ENCODE measurements at regions not wholly inside any gene's neighbourhood (a gene's known extent, or its start where the extent isn't known, plus 50 kb on each side); places are given as distances from the start of the nearest gene placed in this dataset.

- DNase-seq, result peak; percentile 20
- ATAC-seq (ENCODE audit: low read depth in 2 of 2), result peak; percentile 77 to 93
- H3K4me3 Mint-ChIP-seq, result no peak overlapping the region
- no peaks in the 10 kb centered on the region for H3K9me3 Mint-ChIP-seq
- no peaks in the 10 kb centered on the region for H3K36me3 Mint-ChIP-seq
- H3K4me1 Mint-ChIP-seq, result no peaks in the 10 kb centered on the region
- peaks cover 24 to 29% (median 25%) of the 10 kb centered on the region in 3 donors for H3K27me3 Mint-ChIP-seq
- peak overlapping the region in 1 of 6 donors; percentile 66 for H3K27ac Mint-ChIP-seq
These were observed 209.2 kb downstream of the SNX10 start for GRCh38 chr7:26500749-26501352.

- no peak overlapping the region for H3K27ac Mint-ChIP-seq
These were observed 212.9 kb downstream of the SNX10 start for GRCh38 chr7:26504411-26505120.

GRCh38 chr7:26506196-26506595 lies 214.5 kb downstream of the SNX10 start:
- Mint-ChIP-seq H3K9me3 (peaks cover 0 to 8% (median 2%) of the 10 kb centered on the region in 7 donors), H3K36me3 (no peaks in the 10 kb centered on the region), H3K4me3 (no peak overlapping the region), H3K27me3 (peaks cover 33 to 64% (median 55%) of the 10 kb centered on the region in 3 donors), H3K27ac (peak overlapping the region in 1 of 6 donors; percentile 14), H3K4me1 (no peaks in the 10 kb centered on the region)
- ATAC-seq (ENCODE audit: low read depth in 2 of 2), result no peak
- no peak for DNase-seq

More at GRCh38 chr7:26504411-26505120, 212.9 kb downstream of the SNX10 start:
- H3K9me3 Mint-ChIP-seq, result no peaks in the 10 kb centered on the region
- H3K4me3 Mint-ChIP-seq, result no peak overlapping the region
- ATAC-seq (ENCODE audit: low read depth in 2 of 2), result no peak
- H3K4me1 Mint-ChIP-seq, result no peaks in the 10 kb centered on the region
- no peaks in the 10 kb centered on the region for H3K36me3 Mint-ChIP-seq
- no peak for DNase-seq
- H3K27me3 Mint-ChIP-seq, result peaks cover 33 to 53% (median 50%) of the 10 kb centered on the region in 3 donors

- DNase-seq (no peak), ATAC-seq (ENCODE audit: low read depth in 2 of 2) (no peak)
- Mint-ChIP-seq H3K36me3 (no peaks in the 10 kb centered on the region), H3K4me3 (no peak overlapping the region), H3K27ac (peak overlapping the region in 1 of 6 donors; percentile 14), H3K4me1 (no peaks in the 10 kb centered on the region), H3K9me3 (peaks cover 0 to 8% (median 2%) of the 10 kb centered on the region in 7 donors), H3K27me3 (peaks cover 34 to 65% (median 59%) of the 10 kb centered on the region in 3 donors)
These were observed 215.7 kb downstream of the SNX10 start for GRCh38 chr7:26507108-26507987.

- no peak for DNase-seq
- H3K4me3 Mint-ChIP-seq, result no peak overlapping the region
- ATAC-seq (ENCODE audit: low read depth in 2 of 2), result no peak
- no peak overlapping the region for H3K27ac Mint-ChIP-seq
- no peaks in the 10 kb centered on the region for H3K4me1 Mint-ChIP-seq
- no peaks in the 10 kb centered on the region for H3K36me3 Mint-ChIP-seq
- H3K27me3 Mint-ChIP-seq, result peaks cover 35 to 59% (median 55%) of the 10 kb centered on the region in 3 donors
- peaks cover 0 to 8% (median 2%) of the 10 kb centered on the region in 7 donors for H3K9me3 Mint-ChIP-seq
These were observed 216.8 kb downstream of the SNX10 start for GRCh38 chr7:26508481-26508880.

- no peaks in the 10 kb centered on the region for H3K36me3 Mint-ChIP-seq
- DNase-seq, result no peak
- H3K4me3 Mint-ChIP-seq, result no peak overlapping the region
- no peaks in the 10 kb centered on the region for H3K4me1 Mint-ChIP-seq
- no peak overlapping the region for H3K27ac Mint-ChIP-seq
- peaks cover 31 to 54% (median 51%) of the 10 kb centered on the region in 3 donors for H3K27me3 Mint-ChIP-seq
- H3K9me3 Mint-ChIP-seq, result peaks cover 0 to 8% (median 2%) of the 10 kb centered on the region in 7 donors
- no peak for ATAC-seq (ENCODE audit: low read depth in 2 of 2)
These were observed 217.3 kb downstream of the SNX10 start for GRCh38 chr7:26508917-26509316.

- Mint-ChIP-seq H3K27me3 (peaks cover 21 to 42% (median 37%) of the 10 kb centered on the region in 3 donors), H3K4me1 (no peaks in the 10 kb centered on the region), H3K9me3 (peaks cover 0 to 8% (median 2%) of the 10 kb centered on the region in 7 donors), H3K36me3 (no peaks in the 10 kb centered on the region), H3K4me3 (no peak overlapping the region), H3K27ac (no peak overlapping the region)
- no peak for ATAC-seq (ENCODE audit: low read depth in 2 of 2)
- DNase-seq, result no peak
These were observed 218.7 kb downstream of the SNX10 start for GRCh38 chr7:26510231-26510957.

GRCh38 chr7:26511866-26512265 lies 220.2 kb downstream of the SNX10 start:
- H3K27me3 Mint-ChIP-seq, result peaks cover 20 to 41% (median 37%) of the 10 kb centered on the region in 3 donors
- ATAC-seq (ENCODE audit: low read depth in 2 of 2), result no peak

GRCh38 chr7:26512737-26513136 lies 221.1 kb downstream of the SNX10 start:
- H3K4me3 Mint-ChIP-seq, result no peak overlapping the region
- DNase-seq (no peak), ATAC-seq (ENCODE audit: low read depth in 2 of 2) (no peak)
- peaks cover 16 to 34% (median 34%) of the 10 kb centered on the region in 3 donors for H3K27me3 Mint-ChIP-seq
- no peak overlapping the region for H3K27ac Mint-ChIP-seq
- no peaks in the 10 kb centered on the region for H3K36me3 Mint-ChIP-seq
- H3K9me3 Mint-ChIP-seq, result peaks cover 0 to 8% (median 2%) of the 10 kb centered on the region in 7 donors
- H3K4me1 Mint-ChIP-seq, result no peaks in the 10 kb centered on the region

More at GRCh38 chr7:26511866-26512265, 220.2 kb downstream of the SNX10 start:
- DNase-seq, result no peak
- Mint-ChIP-seq H3K9me3 (peaks cover 0 to 8% (median 2%) of the 10 kb centered on the region in 7 donors), H3K4me1 (no peaks in the 10 kb centered on the region), H3K27ac (no peak overlapping the region), H3K36me3 (no peaks in the 10 kb centered on the region), H3K4me3 (no peak overlapping the region)

GRCh38 chr7:26513948-26514347 lies 222.3 kb downstream of the SNX10 start:
- H3K4me1 Mint-ChIP-seq, result no peaks in the 10 kb centered on the region
- no peak overlapping the region for H3K4me3 Mint-ChIP-seq
- ATAC-seq (ENCODE audit: low read depth in 2 of 2) (no peak), DNase-seq (no peak)
- H3K27me3 Mint-ChIP-seq, result peaks cover 18 to 29% (median 26%) of the 10 kb centered on the region in 3 donors
- peaks cover 0 to 8% (median 2%) of the 10 kb centered on the region in 7 donors for H3K9me3 Mint-ChIP-seq
- no peaks in the 10 kb centered on the region for H3K36me3 Mint-ChIP-seq
- no peak overlapping the region for H3K27ac Mint-ChIP-seq

GRCh38 chr7:26514633-26515032 lies 223.0 kb downstream of the SNX10 start:
- Mint-ChIP-seq H3K9me3 (peaks cover 0 to 8% (median 2%) of the 10 kb centered on the region in 7 donors), H3K27me3 (peaks cover 20 to 29% (median 24%) of the 10 kb centered on the region in 3 donors), H3K4me3 (no peak overlapping the region), H3K36me3 (no peaks in the 10 kb centered on the region), H3K4me1 (no peaks in the 10 kb centered on the region), H3K27ac (no peak overlapping the region)
- DNase-seq, result no peak
- no peak for ATAC-seq (ENCODE audit: low read depth in 2 of 2)

- no peak for ATAC-seq (ENCODE audit: low read depth in 2 of 2)
- H3K27ac Mint-ChIP-seq, result no peak overlapping the region
- DNase-seq, result no peak
- H3K4me3 Mint-ChIP-seq, result no peak overlapping the region
- peaks cover 0 to 4% (median under 1%) of the 10 kb centered on the region in 7 donors for H3K9me3 Mint-ChIP-seq
- peaks cover 22 to 28% (median 23%) of the 10 kb centered on the region in 3 donors for H3K27me3 Mint-ChIP-seq
- H3K4me1 Mint-ChIP-seq, result no peaks in the 10 kb centered on the region
- H3K36me3 Mint-ChIP-seq, result no peaks in the 10 kb centered on the region
These were observed 223.7 kb downstream of the SNX10 start for GRCh38 chr7:26515314-26515842.

Measured in naive B cell (primary cell).